Ishikawa (cell line): ENCODE measurements at regions not wholly inside any gene's neighbourhood (a gene's known extent, or its start where the extent isn't known, plus 50 kb on each side); places are given as distances from the start of the nearest gene placed in this dataset.

Experiments used
- CEBPB ChIP-seq: IDR thresholded peaks from 2 replicates; pipeline ENCODE4 v1.6.1; 2012
- EGR1 ChIP-seq: IDR thresholded peaks from 2 replicates; pipeline ENCODE4 v1.6.1; 2012
- FOXM1 ChIP-seq: IDR thresholded peaks from 2 replicates; pipeline ENCODE4 v1.6.1; 2012; ENCODE audit warnings: low read depth, borderline replicate concordance
- MAX ChIP-seq: IDR thresholded peaks from 2 replicates; pipeline ENCODE4 v1.6.1; 2012
- NFIC ChIP-seq: IDR thresholded peaks from 2 replicates; pipeline ENCODE4 v1.6.1; 2012
- RAD21 ChIP-seq: IDR thresholded peaks from 2 replicates; pipeline ENCODE4 v1.6.1; 2012; ENCODE audit warnings: low read depth
- REST ChIP-seq: IDR thresholded peaks from 2 replicates; pipeline ENCODE4 v1.6.1; 2012; ENCODE audit warnings: low read depth, mild to moderate bottlenecking
- YY1 ChIP-seq: IDR thresholded peaks from 2 replicates; pipeline ENCODE4 v1.6.1; 2012; ENCODE audit warnings: low read depth
- TF ChIP-seq, protein P1 (sequence below): IDR thresholded peaks from 2 replicates; pipeline ENCODE4 v1.6.1; 2012

DNA sequence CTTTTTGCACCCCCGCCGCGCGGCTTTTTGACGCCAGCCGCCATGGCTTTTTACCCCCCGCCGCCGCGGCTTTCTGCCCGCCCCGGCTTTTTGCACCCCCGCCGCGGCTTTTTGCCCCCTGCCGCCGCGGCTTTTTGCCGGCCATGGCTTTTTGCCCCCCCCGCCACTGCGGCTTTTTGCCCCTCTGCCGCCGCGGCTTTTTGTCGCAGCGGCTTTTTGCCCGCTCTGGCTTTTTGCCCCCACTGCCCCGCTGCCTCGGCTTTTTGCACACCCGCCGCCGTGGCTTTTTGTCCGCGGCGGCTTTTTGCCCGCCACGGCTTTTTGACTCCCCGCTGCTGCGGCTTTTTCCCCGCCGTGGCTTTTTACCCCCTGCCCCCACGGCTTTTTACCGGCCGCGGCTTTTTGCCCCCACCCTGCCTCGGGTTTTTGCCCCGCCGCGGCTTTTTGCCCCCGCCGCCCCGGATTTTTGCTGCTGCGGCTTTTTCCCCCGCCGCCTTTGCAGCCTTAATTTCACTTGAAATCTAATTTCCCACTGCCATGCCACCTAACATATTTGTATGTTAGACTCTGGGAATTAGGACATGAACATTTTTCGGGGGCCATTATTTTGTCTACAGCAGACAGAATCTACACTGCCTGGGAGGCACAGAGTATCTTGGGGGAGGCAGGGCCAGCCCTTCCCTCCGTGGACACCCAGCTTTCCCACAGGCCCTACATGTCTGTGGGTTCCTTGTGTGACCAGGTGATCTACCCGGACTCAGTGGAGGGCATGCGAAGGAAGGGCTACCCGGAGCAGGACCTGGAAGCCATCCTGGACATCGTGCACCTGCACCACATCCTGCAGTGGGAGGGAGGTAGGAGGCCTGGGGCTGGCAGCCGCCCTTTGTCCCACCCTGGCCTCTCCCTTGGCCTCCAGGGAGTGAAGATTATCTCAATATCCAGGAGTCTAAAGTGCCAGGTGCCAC, 3031.0 kb upstream of the TEKT4 start:
- TF ChIP-seq RAD21: no peak
- no peak for TF ChIP-seq FOXM1
- no peak for TF ChIP-seq YY1
- no peak for TF ChIP-seq EGR1
- TF ChIP-seq MAX: no peak
- no peak for TF ChIP-seq CEBPB
- no peak for TF ChIP-seq REST
- TF ChIP-seq, protein P1, sequence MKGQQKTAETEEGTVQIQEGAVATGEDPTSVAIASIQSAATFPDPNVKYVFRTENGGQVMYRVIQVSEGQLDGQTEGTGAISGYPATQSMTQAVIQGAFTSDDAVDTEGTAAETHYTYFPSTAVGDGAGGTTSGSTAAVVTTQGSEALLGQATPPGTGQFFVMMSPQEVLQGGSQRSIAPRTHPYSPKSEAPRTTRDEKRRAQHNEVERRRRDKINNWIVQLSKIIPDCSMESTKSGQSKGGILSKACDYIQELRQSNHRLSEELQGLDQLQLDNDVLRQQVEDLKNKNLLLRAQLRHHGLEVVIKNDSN: no peak
- no peak for TF ChIP-seq NFIC
